Subcutaneous abdominal adipose tissue (tissue), 5 donors: ENCODE measurements at regions not wholly inside any gene's neighbourhood (a gene's known extent, or its start where the extent isn't known, plus 50 kb on each side); places are given as distances from the start of the nearest gene placed in this dataset.

Experiments used
- H3K27ac ChIP-seq: one replicate; pipeline ENCODE4 v1.7.0; 2013; ENCODE audit warnings: low read depth, mild to moderate bottlenecking, inconsistent platforms, low read length, moderate library complexity
- H3K27me3 ChIP-seq, 5 donors: one replicate each; pipeline ENCODE4 v1.7.0; 2013; ENCODE audit warnings: low read length in 5 of 5, inconsistent platforms in 1 of 5; ENCODE audit not compliant: control insufficient read depth in 5 of 5, insufficient read depth in 4 of 5
- H3K36me3 ChIP-seq, 5 donors: one replicate each; pipeline ENCODE4 v1.7.0; 2013; ENCODE audit warnings: low read length in 5 of 5; ENCODE audit not compliant: control insufficient read depth in 5 of 5, insufficient read depth in 5 of 5
- H3K4me1 ChIP-seq, 5 donors: one replicate each; pipeline ENCODE4 v1.7.0; 2013; ENCODE audit warnings: low read length in 5 of 5, mild to moderate bottlenecking in 3 of 5, moderate library complexity in 1 of 5; ENCODE audit not compliant: control insufficient read depth in 5 of 5, insufficient read depth in 5 of 5
- H3K4me3 ChIP-seq, 5 donors: one replicate each; pipeline ENCODE4 v1.7.0; 2013; ENCODE audit warnings: low read length in 5 of 5, low read depth in 1 of 5
- H3K9ac ChIP-seq, 5 donors: one replicate each; pipeline ENCODE4 v1.7.0; 2013; ENCODE audit warnings: low read length in 5 of 5, mild to moderate bottlenecking in 4 of 5, moderate library complexity in 3 of 5
- H3K9me3 ChIP-seq, 5 donors: one replicate each; pipeline ENCODE4 v1.7.0; 2013; ENCODE audit warnings: low read length in 5 of 5; ENCODE audit not compliant: control insufficient read depth in 5 of 5
- donor health status: healthy.
- donor health status: healthy.
- donor health status: healthy.
- donor health status: healthy.
- donor health status: healthy.

DNA sequence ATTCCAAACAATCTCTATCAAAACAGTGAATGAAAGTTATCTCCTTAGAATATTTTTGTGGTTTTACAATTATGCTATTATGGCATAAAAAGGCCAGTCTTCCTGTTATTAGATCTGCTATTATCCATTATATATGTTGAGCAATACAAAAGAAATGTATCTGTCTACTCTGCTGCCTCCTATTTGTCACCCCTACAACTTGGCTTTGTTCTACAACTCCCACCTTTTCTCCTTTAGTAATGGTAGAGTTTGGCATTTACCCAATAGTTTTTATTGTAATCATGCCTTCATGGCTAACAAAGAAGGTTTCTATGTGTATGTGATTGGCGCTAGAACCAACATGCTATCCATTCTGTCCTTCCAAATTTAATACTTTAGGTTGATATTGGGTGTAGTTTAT is 189.2 kb upstream of the PRDM9 start:
- peaks cover 0 to 2% (median 0%) of the 10 kb centered on the region in 5 donors for H3K9me3 ChIP-seq
- no peaks in the 10 kb centered on the region for H3K27me3 ChIP-seq
- no peaks in the 10 kb centered on the region for H3K4me1 ChIP-seq
- H3K27ac ChIP-seq: no peak overlapping the region
- no peak overlapping the region for H3K9ac ChIP-seq
- H3K4me3 ChIP-seq: no peak overlapping the region
- H3K36me3 ChIP-seq: no peaks in the 10 kb centered on the region

DNA sequence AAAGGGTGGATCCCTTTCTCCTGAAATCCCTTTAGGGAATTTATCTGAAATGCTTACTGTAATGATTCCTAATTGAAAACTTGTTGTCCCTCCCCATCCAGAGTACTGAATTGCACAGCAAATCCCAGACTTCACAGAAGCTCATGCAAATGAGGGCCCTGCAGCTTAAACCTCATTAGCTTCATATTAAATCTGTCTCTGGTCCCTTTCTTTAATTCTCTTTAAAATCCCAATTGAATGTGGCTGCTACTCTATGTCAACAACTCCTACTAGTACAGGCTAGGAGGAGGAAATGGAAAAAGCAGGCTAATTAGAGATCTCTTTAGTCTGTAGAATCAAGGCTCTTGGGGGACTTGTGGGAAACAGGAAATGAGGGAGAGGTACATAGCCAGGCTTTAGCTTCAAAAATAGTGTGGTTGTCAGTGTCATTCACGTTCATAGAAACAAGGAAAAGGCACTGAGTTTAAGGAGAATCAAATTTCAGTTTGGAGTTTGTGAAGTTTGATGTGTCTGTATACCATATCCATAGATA is 191.3 kb upstream of the PRDM9 start:
- no peak overlapping the region for H3K27ac ChIP-seq

DNA sequence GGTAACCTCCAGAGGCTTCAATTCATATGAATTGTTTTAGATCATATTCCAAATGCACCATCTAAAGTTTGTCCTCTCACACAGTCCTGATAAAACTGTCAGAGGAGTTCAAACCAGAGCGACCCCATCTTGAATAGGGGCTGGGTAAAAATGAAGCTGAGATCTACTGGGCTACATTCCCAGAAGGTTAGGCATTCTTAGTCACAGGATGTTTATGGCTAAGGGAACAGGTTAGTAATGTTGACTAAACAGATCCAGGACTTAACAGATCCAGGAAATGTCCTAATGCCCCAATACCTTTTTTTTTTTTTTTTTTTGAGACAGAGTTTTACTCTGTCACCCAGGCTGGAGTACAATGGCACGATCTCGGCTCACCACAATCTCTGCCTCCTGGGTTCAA is 192.6 kb upstream of the PRDM9 start:
- H3K36me3 ChIP-seq: no peaks in the 10 kb centered on the region
- H3K9me3 ChIP-seq: peaks cover 0 to 2% (median 0%) of the 10 kb centered on the region in 5 donors
- H3K27ac ChIP-seq: no peak overlapping the region
- H3K27me3 ChIP-seq: no peaks in the 10 kb centered on the region
- no peaks in the 10 kb centered on the region for H3K4me1 ChIP-seq
- no peak overlapping the region for H3K9ac ChIP-seq
- H3K4me3 ChIP-seq: no peak overlapping the region

More for the DNA sequence above, 191.3 kb upstream of the PRDM9 start:
- H3K9ac ChIP-seq: no peak overlapping the region
- no peaks in the 10 kb centered on the region for H3K36me3 ChIP-seq
- no peaks in the 10 kb centered on the region for H3K27me3 ChIP-seq
- no peak overlapping the region for H3K4me3 ChIP-seq
- H3K9me3 ChIP-seq: peaks cover 0 to 2% (median 0%) of the 10 kb centered on the region in 5 donors
- no peaks in the 10 kb centered on the region for H3K4me1 ChIP-seq

DNA sequence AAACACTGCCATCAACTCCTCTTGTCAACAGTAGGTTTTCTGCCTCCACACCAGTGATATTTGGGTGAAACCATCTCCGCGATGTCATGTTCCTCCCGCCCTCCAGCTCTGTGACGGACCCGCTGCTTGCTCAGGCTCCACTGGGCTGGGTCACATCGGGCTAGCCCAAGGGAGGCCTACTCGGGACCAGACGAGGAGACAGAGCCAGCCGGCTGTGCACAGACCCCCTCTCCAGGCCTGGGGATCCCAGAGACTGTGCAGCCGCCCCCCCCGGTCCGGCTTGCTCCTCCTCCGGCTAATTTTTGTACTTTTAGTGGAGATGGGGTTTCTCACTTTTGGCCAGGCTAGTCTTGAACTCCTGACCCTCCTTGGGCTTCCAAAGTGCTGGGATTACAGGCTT is 202.4 kb upstream of the PRDM9 start:
- Histone ChIP-seq H3K36me3 (no peaks in the 10 kb centered on the region), H3K27me3 (no peaks in the 10 kb centered on the region), H3K9me3 (no peaks in the 10 kb centered on the region), H3K27ac (no peak overlapping the region), H3K9ac (no peak overlapping the region), H3K4me3 (no peak overlapping the region), H3K4me1 (no peaks in the 10 kb centered on the region)

DNA sequence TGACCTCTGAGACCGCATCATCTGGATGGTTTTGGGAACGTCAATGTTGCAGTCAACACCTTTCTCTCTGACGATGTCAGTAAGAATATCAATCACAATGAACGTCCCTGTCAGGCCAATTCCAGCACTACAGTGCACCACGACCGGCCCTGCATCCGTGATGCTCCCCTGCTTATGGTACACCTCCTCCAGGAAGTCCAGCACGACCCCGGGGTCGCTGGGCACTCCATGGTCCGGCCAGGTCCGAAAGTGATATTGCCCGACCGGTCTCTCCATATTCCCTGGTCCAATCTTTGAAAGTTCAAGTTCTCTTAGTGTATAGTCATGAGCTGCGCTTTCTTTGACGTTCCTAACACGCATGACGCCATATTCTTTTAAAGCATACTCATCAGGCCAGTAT is 203.6 kb upstream of the PRDM9 start:
- no peaks in the 10 kb centered on the region for H3K4me1 ChIP-seq
- no peak overlapping the region for H3K9ac ChIP-seq
- no peak overlapping the region for H3K27ac ChIP-seq
- no peaks in the 10 kb centered on the region for H3K27me3 ChIP-seq
- no peak overlapping the region for H3K4me3 ChIP-seq
- H3K36me3 ChIP-seq: no peaks in the 10 kb centered on the region
- H3K9me3 ChIP-seq: no peaks in the 10 kb centered on the region

DNA sequence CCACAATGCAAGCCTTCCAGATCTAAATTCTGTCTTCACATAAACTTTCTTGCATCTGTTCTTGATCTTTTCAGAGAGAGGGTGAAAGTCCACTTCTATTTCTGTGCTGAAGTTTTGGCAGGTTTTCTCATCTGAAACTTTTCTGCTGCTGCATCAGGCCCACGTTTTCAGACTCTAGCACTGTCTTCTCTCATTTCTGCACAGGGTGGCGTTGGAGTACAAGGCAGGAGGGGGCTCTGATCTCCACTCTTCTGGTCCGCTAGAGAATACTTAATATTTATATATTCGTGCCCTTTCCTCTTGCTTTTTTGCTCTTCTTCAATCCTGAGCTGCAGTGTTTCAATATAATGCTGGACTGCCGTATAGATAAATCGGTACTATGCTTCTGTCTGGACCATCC is 204.0 kb upstream of the PRDM9 start:
- Histone ChIP-seq H3K4me3 (no peak overlapping the region), H3K4me1 (no peaks in the 10 kb centered on the region), H3K9me3 (no peaks in the 10 kb centered on the region), H3K27ac (no peak overlapping the region), H3K36me3 (no peaks in the 10 kb centered on the region), H3K27me3 (no peaks in the 10 kb centered on the region), H3K9ac (no peak overlapping the region)

DNA sequence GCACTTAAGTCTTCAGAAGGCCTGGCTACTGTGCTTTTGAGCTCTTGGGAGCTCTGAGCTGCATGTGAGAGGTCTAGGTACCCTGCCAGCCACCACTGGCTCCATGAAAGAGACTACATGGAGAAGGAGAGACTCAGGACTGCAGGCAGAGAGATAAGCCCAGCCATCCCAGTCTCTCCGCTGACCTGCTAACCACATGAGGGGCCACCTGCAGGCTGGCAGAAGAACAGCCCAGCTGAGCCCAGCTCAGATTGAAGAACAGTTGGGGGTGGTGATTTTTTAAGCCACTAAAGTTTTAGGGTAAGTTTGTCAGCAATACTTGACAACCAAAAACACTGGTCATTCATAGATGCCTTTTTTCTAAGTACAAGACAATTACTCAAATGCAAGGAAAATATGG is 205.0 kb upstream of the PRDM9 start:
- Histone ChIP-seq H3K27me3 (no peaks in the 10 kb centered on the region), H3K27ac (no peak overlapping the region), H3K4me3 (no peak overlapping the region), H3K9me3 (no peaks in the 10 kb centered on the region), H3K36me3 (no peaks in the 10 kb centered on the region), H3K4me1 (no peaks in the 10 kb centered on the region), H3K9ac (no peak overlapping the region)

DNA sequence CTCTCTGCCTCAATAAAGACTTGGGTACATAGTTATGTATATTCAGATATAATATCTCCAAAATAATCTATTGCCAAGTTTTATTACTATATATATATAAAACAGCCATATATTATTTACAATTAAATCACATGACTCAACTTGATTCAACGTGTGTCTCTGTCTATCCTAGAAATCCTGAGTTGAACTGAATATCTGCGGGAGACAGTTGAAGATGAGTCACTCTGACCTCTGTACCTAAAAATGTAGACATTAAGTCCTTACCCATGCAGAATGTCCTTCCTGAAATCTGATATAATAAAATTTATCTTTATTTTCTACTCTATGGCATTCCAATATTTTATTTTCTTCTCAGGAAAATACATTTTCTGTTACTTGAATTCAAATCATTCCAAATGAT is 218.2 kb upstream of the PRDM9 start:
- Histone ChIP-seq H3K4me1 (no peaks in the 10 kb centered on the region), H3K36me3 (no peaks in the 10 kb centered on the region), H3K27me3 (no peaks in the 10 kb centered on the region), H3K9me3 (peaks cover 0 to 2% (median 0%) of the 10 kb centered on the region in 5 donors), H3K27ac (no peak overlapping the region), H3K9ac (no peak overlapping the region), H3K4me3 (no peak overlapping the region)

DNA sequence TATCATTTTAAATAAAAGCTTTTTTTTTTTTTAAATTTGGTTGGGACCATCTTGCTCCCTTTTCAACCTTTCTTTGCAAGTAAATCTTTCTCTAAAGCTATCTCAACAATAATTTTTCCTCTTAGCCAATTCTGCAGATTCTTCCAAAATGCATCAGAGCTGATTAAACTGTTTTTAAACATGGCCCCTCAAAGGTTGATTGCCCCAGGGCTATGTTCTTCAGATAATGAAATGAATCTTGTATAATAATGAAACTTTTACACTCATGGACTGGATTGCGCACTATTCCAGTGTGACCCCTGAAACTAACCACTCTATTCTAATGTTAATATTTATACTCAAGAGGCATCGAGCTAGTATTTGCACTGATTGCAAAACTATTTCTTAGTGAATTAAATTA is 222.8 kb upstream of the PRDM9 start:
- Histone ChIP-seq H3K9me3 (no peaks in the 10 kb centered on the region), H3K36me3 (no peaks in the 10 kb centered on the region), H3K4me1 (no peaks in the 10 kb centered on the region), H3K27ac (no peak overlapping the region), H3K27me3 (no peaks in the 10 kb centered on the region), H3K9ac (no peak overlapping the region), H3K4me3 (no peak overlapping the region)

DNA sequence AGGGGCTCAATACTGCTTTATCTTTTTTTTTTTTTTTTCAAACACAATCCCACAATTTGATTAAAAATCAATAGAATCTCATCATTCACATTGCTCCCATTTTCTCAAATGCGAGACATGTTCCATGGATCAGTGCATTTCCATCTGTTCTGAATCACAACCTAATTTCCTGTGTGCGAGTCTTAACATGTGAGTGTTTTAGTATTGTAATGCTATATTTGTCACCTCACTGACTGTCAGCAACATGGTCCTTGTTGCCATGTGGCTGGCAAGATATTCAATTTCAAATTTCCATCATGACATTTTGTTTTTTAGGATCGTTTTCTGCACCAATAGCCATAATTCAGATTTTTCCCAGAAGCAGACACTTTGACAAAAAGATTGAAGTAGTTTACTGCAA is 233.2 kb upstream of the PRDM9 start:
- no peak overlapping the region for H3K4me3 ChIP-seq
- H3K9ac ChIP-seq: no peak overlapping the region
- H3K36me3 ChIP-seq: no peaks in the 10 kb centered on the region
- no peaks in the 10 kb centered on the region for H3K4me1 ChIP-seq
- H3K27ac ChIP-seq: no peak overlapping the region
- no peaks in the 10 kb centered on the region for H3K27me3 ChIP-seq
- peaks cover 0 to 6% (median 0%) of the 10 kb centered on the region in 5 donors for H3K9me3 ChIP-seq

DNA sequence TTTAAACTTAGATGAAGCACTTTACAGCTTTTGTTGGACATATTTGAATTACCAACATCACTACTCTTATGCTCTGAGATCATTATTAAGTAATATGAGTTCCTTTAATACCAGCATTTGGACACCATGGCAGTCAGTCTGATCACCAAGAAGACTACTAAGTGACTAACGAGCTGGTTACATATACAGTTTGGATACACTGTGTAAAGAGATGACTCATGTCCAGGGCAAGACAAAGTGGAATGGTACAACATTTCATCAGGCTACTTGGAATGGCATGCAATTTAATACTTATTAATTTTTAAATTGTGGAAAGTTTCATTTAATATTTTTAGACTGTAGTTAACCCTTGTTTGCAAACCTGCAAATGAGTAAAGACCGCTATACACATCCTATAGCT is 237.4 kb upstream of the PRDM9 start:
- no peak overlapping the region for H3K4me3 ChIP-seq
- peaks cover 0 to 3% (median 0%) of the 10 kb centered on the region in 5 donors for H3K9me3 ChIP-seq

More for the DNA sequence above, 237.4 kb upstream of the PRDM9 start:
- Histone ChIP-seq H3K9ac (no peak overlapping the region), H3K36me3 (no peaks in the 10 kb centered on the region), H3K27ac (no peak overlapping the region), H3K27me3 (no peaks in the 10 kb centered on the region), H3K4me1 (no peaks in the 10 kb centered on the region)
